CD4-positive, alpha-beta memory T cell (primary cell): ENCODE measurements at regions not wholly inside any gene's neighbourhood (a gene's known extent, or its start where the extent isn't known, plus 50 kb on each side); places are given as distances from the start of the nearest gene placed in this dataset.

Source experiments
- CTCF ChIA-PET: fragments of 350-600 bp; sonication (Branson Sonifier 250); formaldehyde crosslinking; loops from one replicate; lab custom pipeline; 2021; ENCODE audit warnings: inconsistent platforms; ENCODE audit not compliant: partially characterized antibody; lab: Charles Lee
- POLR2A ChIA-PET: fragments of 350-600 bp; sonication (Branson Sonifier 250); formaldehyde crosslinking; loops from one replicate; lab custom pipeline; 2021; ENCODE audit not compliant: partially characterized antibody; lab: Charles Lee
- DNase-seq, 5 donors: peaks; one replicate each; pipeline versions ENCODE4 v3.0.0 to v3.0.0-alpha.2; 2020 to 2022; ENCODE audit warnings: mixed read lengths in 1 of 5
- H3K27ac ChIP-seq: one replicate; pipeline ENCODE4 v1.7.0; 2013; ENCODE audit warnings: low read depth, low read length
- H3K27me3 ChIP-seq: 2 replicates; pipeline ENCODE4 v1.7.0; 2013; ENCODE audit warnings: mild to moderate bottlenecking, low read length, moderate library complexity; ENCODE audit not compliant: insufficient read depth
- H3K36me3 ChIP-seq: 2 replicates; pipeline ENCODE4 v1.7.0; 2013; ENCODE audit warnings: mild to moderate bottlenecking, low read length, moderate library complexity; ENCODE audit not compliant: insufficient read depth
- H3K4me1 ChIP-seq: 2 replicates; pipeline ENCODE4 v1.7.0; 2013; ENCODE audit warnings: mild to moderate bottlenecking, low read length, moderate library complexity; ENCODE audit not compliant: insufficient read depth
- H3K4me3 ChIP-seq, 2 donors: one replicate each; pipeline ENCODE4 v1.7.0; 2013; ENCODE audit warnings: low read length in 2 of 2, mild to moderate bottlenecking in 1 of 2
- H3K9me3 ChIP-seq, 2 donors: one replicate each; pipeline ENCODE4 v1.7.0; 2013; ENCODE audit warnings: low read length in 2 of 2, control low read depth in 1 of 2; ENCODE audit not compliant: control insufficient read depth in 1 of 2
- H3K27ac Mint-ChIP-seq, 7 donors: one replicate each; pipeline ENCODE4 v1.8.0; 2020 to 2021; ENCODE audit warnings: mixed read lengths in 7 of 7, mild to moderate bottlenecking in 6 of 7, inconsistent platforms in 3 of 7, moderate library complexity in 3 of 7
- H3K27me3 Mint-ChIP-seq, 2 donors: one replicate each; pipeline ENCODE4 v1.8.0; 2020 to 2021; ENCODE audit warnings: mixed read lengths in 2 of 2
- H3K36me3 Mint-ChIP-seq, 2 donors: one replicate each; pipeline ENCODE4 v1.8.0; 2020 to 2021; ENCODE audit warnings: mixed read lengths in 2 of 2, inconsistent platforms in 1 of 2, mild to moderate bottlenecking in 1 of 2
- H3K4me1 Mint-ChIP-seq, 4 donors: one replicate each; pipeline ENCODE4 v1.8.0; 2020 to 2021; ENCODE audit warnings: mixed read lengths in 4 of 4, mild to moderate bottlenecking in 1 of 4
- H3K4me3 Mint-ChIP-seq, 8 donors: one replicate each; pipeline ENCODE4 v1.8.0; 2020 to 2021; ENCODE audit warnings: mixed read lengths in 8 of 8, mild to moderate bottlenecking in 7 of 8, moderate library complexity in 6 of 8, inconsistent platforms in 3 of 8
- H3K9me3 Mint-ChIP-seq, 8 donors: one replicate each; pipeline ENCODE4 v1.8.0; 2020 to 2021; ENCODE audit warnings: mixed read lengths in 8 of 8, mild to moderate bottlenecking in 5 of 8, inconsistent platforms in 3 of 8, moderate library complexity in 1 of 8
- intact Hi-C: fragments of 100-400 bp; cut with micrococcal nuclease; formaldehyde crosslinking; loops from one replicate; pipeline ENCODE4 v1.15.1; 2023

DNA sequence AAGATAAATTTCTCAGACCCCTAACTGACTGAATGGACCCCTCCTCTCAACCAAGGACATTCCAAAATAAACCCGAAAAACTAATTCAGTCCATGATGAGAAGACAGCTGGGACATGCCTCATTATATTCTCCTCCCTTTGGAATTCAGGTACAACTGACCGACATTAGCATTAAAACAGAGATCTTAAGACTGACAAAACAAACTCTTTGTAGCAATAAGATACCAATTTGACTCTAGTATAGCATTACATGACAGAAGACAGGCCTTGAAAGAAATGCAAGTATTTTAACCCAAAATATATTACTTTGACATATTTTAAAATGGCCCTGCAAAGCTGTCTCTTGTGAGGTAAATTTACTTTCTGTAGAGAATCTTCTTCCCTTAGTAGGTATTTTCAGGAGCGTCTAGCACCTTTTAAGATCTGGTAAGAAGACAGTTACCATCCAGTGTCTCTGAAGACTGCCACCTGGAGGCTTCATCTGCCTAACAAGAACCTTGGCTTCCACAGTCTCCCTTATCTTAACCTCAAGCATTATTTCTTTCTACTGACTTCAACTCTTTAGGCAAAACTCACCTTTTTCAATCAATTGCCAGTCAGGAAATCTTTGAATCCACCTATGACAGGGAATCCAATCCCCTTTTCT lies 957.5 kb downstream of the SLC6A15 start:
- H3K9me3 ChIP-seq: no peaks in the 10 kb centered on the region
- ChIA-PET CTCF (no interaction called here), POLR2A (no interaction called here)
- DNase-seq: no peak
- H3K27me3 ChIP-seq: no peaks in the 10 kb centered on the region
- H3K36me3 ChIP-seq: no peaks in the 10 kb centered on the region
- Mint-ChIP-seq H3K4me3 (no peak overlapping the region), H3K9me3 (peaks cover 0 to 3% (median 0%) of the 10 kb centered on the region in 8 donors), H3K27ac (peak overlapping the region in 1 of 7 donors; percentile 31), H3K4me1 (no peaks in the 10 kb centered on the region), H3K27me3 (no peaks in the 10 kb centered on the region), H3K36me3 (no peaks in the 10 kb centered on the region)
- intact Hi-C loops: loop anchor here (10.0 kb wide), 1 partner anchor 1270 kb away; the partner anchor contains the start of gene TMTC2
- no peak overlapping the region for H3K27ac ChIP-seq
- H3K4me3 ChIP-seq: no peak overlapping the region
- no peaks in the 10 kb centered on the region for H3K4me1 ChIP-seq

DNA sequence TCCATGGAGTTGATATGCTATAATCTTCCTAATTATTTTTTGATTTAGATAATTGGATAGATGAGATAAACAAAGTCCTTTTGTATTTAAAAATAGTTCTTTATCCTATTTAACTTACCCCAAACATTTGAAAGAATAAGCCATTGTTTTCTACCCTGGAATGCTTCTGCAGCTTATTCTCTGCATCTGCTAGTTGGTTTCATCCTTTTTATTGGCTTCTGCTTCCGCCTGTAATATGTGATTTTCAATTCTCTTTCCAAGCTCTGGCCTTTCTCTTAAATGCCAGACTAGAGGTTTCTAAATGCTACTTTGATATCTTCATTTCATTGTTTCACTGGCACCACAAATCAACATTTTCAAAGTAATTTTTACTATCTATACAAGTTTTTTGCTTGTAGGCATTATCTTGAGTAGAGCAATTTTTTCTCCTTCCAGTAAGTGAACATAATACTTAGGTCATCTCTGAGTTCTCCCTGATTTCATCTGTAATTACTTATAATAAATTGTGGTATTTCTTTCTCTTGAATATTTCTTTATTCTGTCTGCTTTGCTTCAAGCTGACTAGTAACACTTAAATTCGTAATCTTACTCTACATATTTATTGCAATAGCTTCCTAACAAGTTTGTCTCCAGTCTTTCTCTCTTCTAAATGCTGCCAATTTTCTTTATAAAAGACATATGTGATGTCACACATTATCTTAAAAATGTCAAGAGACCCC lies 958.4 kb downstream of the SLC6A15 start:
- ChIA-PET CTCF (no interaction called here), POLR2A (no interaction called here)
- H3K9me3 Mint-ChIP-seq: peaks cover 0 to 5% (median 0%) of the 10 kb centered on the region in 8 donors
- intact Hi-C loops: loop anchor here (10.0 kb wide), 1 partner anchor 1269 kb away; the partner anchor contains the start of gene TMTC2
- no peaks in the 10 kb centered on the region for H3K9me3 ChIP-seq
- H3K27me3 ChIP-seq: no peaks in the 10 kb centered on the region
- no peaks in the 10 kb centered on the region for H3K4me1 Mint-ChIP-seq
- H3K27ac Mint-ChIP-seq: no peak overlapping the region
- H3K4me3 ChIP-seq: no peak overlapping the region
- H3K36me3 Mint-ChIP-seq: no peaks in the 10 kb centered on the region
- H3K4me1 ChIP-seq: no peaks in the 10 kb centered on the region
- H3K27me3 Mint-ChIP-seq: no peaks in the 10 kb centered on the region
- H3K36me3 ChIP-seq: no peaks in the 10 kb centered on the region
- H3K27ac ChIP-seq: no peak overlapping the region
- DNase-seq: no peak
- no peak overlapping the region for H3K4me3 Mint-ChIP-seq

DNA sequence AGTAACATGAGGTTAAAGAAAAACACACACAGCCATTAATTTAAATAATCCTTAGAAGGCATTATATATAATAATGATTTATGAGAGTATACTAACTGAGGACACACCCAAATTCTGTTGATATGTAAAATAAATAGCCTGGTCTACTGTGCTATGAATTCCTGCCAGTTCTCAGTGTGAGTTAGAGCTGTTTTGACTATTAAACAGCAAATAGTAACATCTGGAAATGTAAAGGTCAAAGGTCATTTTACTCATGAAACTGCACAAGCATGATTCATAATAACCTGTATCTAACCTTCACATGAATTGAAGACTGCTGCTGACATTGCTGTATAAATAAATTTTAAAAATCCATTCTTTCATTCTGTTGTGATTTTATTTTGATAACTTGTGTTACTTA lies 966.7 kb downstream of the SLC6A15 start:
- H3K4me1 Mint-ChIP-seq: no peaks in the 10 kb centered on the region
- H3K27ac ChIP-seq: no peak overlapping the region
- no peaks in the 10 kb centered on the region for H3K27me3 ChIP-seq
- no peaks in the 10 kb centered on the region for H3K27me3 Mint-ChIP-seq
- H3K4me3 Mint-ChIP-seq: no peak overlapping the region
- DNase-seq: no peak
- H3K4me3 ChIP-seq: no peak overlapping the region
- no peaks in the 10 kb centered on the region for H3K9me3 ChIP-seq
- H3K36me3 ChIP-seq: no peaks in the 10 kb centered on the region
- intact Hi-C loops: no loop called here
- H3K27ac Mint-ChIP-seq: no peak overlapping the region
- POLR2A ChIA-PET: no interaction called here
- H3K9me3 Mint-ChIP-seq: peaks cover 0 to 5% (median 0%) of the 10 kb centered on the region in 8 donors
- no peaks in the 10 kb centered on the region for H3K4me1 ChIP-seq
- H3K36me3 Mint-ChIP-seq: no peaks in the 10 kb centered on the region
- CTCF ChIA-PET: no interaction called here

DNA sequence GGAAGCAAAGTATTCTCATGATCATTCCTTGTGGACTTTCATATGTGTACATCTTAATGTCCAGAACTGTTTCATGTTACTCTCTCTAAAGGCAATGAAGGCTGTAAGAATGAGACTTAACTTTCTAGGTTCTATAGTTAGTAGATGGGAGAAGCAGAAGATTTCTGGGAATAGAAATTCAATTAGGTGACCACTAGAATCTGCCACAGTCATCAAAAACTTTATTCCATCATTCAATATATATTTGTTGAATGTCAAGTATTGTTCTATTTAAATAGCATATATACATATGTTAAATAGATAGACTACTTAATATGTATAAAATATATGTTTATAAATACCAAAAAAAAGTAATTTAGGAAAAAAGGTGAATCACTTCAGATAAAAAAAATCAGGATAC lies 972.9 kb downstream of the SLC6A15 start:
- Mint-ChIP-seq H3K36me3 (no peaks in the 10 kb centered on the region), H3K4me3 (no peak overlapping the region), H3K9me3 (peaks cover 0 to 2% (median 0%) of the 10 kb centered on the region in 8 donors), H3K4me1 (no peaks in the 10 kb centered on the region), H3K27ac (no peak overlapping the region), H3K27me3 (no peaks in the 10 kb centered on the region)
- no peaks in the 10 kb centered on the region for H3K36me3 ChIP-seq
- ChIA-PET CTCF (no interaction called here), POLR2A (no interaction called here)
- DNase-seq: no peak
- intact Hi-C loops: no loop called here
- no peaks in the 10 kb centered on the region for H3K27me3 ChIP-seq
- H3K27ac ChIP-seq: no peak overlapping the region
- no peaks in the 10 kb centered on the region for H3K9me3 ChIP-seq
- no peaks in the 10 kb centered on the region for H3K4me1 ChIP-seq
- H3K4me3 ChIP-seq: no peak overlapping the region

DNA sequence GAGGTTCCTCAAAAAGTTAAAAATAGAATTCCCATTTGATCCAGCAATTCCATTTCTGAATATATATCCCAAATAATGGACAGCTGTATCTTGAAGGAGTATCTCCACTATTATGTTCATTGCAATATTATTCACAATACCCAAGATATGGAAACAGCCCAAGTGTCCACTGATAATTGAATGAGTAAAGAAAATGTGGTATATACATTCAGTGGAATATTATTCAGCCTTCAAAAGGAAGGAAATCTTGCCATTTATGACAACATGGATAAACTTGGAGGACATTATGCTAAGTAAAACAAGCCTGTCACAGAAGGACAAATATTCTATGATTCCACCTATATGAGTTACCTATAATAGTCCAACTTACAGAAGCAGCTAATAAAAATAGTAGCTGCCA lies 979.0 kb downstream of the SLC6A15 start:
- Histone ChIP-seq H3K27ac (no peak overlapping the region), H3K27me3 (no peaks in the 10 kb centered on the region), H3K9me3 (no peaks in the 10 kb centered on the region), H3K36me3 (no peaks in the 10 kb centered on the region), H3K4me3 (no peak overlapping the region), H3K4me1 (no peaks in the 10 kb centered on the region)
- no peak for DNase-seq
- Mint-ChIP-seq H3K4me1 (no peaks in the 10 kb centered on the region), H3K36me3 (no peaks in the 10 kb centered on the region), H3K27me3 (no peaks in the 10 kb centered on the region), H3K27ac (no peak overlapping the region), H3K9me3 (peaks cover 0 to 4% (median 0%) of the 10 kb centered on the region in 8 donors), H3K4me3 (no peak overlapping the region)
- ChIA-PET POLR2A (no interaction called here), CTCF (no interaction called here)
- intact Hi-C loops: no loop called here

DNA sequence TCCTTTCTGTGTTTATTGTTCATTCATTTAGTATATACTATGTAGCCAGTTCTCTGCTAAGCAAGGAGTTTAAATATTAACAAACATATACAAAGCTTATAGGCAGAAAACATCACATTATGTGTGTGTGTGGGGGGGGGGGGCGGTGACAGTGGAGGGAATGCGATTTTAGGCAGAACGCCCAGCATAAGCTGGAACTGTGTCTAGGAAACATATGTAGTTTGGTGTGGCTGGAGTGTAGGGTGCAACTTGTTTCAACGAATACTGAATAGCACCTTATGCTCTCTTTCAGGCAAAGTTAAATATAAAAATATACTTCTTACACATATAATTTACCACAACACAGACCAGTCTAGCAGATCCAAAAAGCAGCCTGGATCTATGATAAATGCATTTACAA lies 980.6 kb downstream of the SLC6A15 start:
- POLR2A ChIA-PET: no interaction called here
- intact Hi-C loops: no loop called here
- H3K36me3 Mint-ChIP-seq: no peaks in the 10 kb centered on the region

DNA sequence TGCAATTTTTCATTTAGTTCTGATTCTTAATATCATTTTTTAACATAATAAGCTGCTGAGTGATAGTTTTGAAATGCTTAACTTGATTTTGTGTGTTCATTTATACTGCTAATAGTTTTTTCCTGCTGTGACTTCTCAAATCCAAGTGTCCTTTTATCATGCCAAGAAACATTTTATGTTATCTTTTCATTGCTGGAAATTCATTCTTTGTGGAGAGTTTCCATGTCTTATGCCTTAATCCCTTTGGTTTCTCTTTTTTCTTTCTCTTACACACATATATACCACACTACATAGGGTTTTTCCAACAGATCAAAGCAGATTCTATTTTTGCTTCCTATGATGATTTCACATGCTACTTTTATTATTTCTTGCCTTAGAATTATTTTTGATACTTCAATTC lies 981.1 kb downstream of the SLC6A15 start:
- no peaks in the 10 kb centered on the region for H3K4me1 ChIP-seq
- POLR2A ChIA-PET: no interaction called here
- CTCF ChIA-PET: no interaction called here

More for the DNA sequence above, 980.6 kb downstream of the SLC6A15 start:
- CTCF ChIA-PET: no interaction called here
- Mint-ChIP-seq H3K27me3 (no peaks in the 10 kb centered on the region), H3K4me3 (no peak overlapping the region), H3K4me1 (no peaks in the 10 kb centered on the region), H3K27ac (no peak overlapping the region), H3K9me3 (peaks cover 0 to 5% (median 2%) of the 10 kb centered on the region in 8 donors)
- no peaks in the 10 kb centered on the region for H3K9me3 ChIP-seq
- no peak overlapping the region for H3K4me3 ChIP-seq
- no peaks in the 10 kb centered on the region for H3K36me3 ChIP-seq
- no peak for DNase-seq
- no peaks in the 10 kb centered on the region for H3K27me3 ChIP-seq
- no peaks in the 10 kb centered on the region for H3K4me1 ChIP-seq
- no peak overlapping the region for H3K27ac ChIP-seq

More for the DNA sequence above, 981.1 kb downstream of the SLC6A15 start:
- H3K9me3 ChIP-seq: no peaks in the 10 kb centered on the region
- no peaks in the 10 kb centered on the region for H3K27me3 Mint-ChIP-seq
- H3K4me1 Mint-ChIP-seq: no peaks in the 10 kb centered on the region
- H3K27ac ChIP-seq: no peak overlapping the region
- intact Hi-C loops: no loop called here
- no peak overlapping the region for H3K27ac Mint-ChIP-seq
- H3K4me3 Mint-ChIP-seq: no peak overlapping the region
- no peaks in the 10 kb centered on the region for H3K36me3 Mint-ChIP-seq
- H3K36me3 ChIP-seq: no peaks in the 10 kb centered on the region
- no peak overlapping the region for H3K4me3 ChIP-seq
- peaks cover 0 to 5% (median 2%) of the 10 kb centered on the region in 8 donors for H3K9me3 Mint-ChIP-seq
- DNase-seq: no peak
- no peaks in the 10 kb centered on the region for H3K27me3 ChIP-seq
